D341Med (cell line): ENCODE measurements at regions not wholly inside any gene's neighbourhood (a gene's known extent, or its start where the extent isn't known, plus 50 kb on each side); places are given as distances from the start of the nearest gene placed in this dataset.
A peak's percentile ranks its signal among the peaks of the same experiment; 100 is the strongest.

Source experiments
- DNase-seq: peaks from one replicate; pipeline ENCODE4 v3.0.0; 2012; ENCODE audit warnings: low spot score

DNA sequence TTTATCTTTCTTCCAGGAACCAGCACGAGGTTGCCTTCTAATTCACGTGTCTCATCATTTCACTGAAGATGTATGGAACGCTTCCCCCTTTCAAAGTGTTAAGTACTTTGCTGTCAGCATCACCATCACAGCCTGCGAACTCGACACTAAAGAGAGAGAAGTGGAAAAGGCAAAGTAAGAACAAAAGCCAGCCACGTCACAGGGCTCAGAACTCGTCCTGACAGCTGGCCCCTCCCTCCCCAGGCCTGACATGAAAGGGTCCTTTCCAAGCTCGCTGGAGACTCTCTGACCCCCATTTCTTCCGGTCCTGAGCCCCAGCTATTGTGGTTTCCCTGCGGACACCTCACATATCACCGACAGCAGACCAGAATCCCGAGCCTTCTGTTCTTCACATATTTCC, 177.8 kb upstream of the NTM start:
- DNase-seq: no peak

DNA sequence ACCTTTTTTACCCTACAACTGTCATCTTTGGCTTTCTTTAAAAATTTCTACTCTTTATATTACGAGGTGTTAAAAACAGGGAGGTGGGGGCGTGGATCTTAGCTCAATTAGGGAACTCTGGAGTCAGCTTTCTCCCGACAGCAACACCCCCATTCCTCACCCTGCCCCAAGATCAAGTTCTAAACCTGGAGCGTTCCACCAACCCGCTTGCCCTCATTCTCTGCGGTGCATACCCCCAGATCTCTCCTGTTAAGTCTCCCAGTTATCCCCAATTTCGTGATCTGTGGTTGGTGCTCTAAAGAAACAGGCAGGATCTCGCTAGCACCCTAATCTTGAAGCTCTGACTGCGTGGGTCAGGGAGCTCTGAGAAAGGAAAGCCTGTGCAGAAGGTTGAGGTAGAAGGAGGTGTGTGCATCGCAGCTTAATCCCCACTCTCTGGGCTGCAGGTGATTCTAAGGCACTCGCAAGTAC, 177.3 kb upstream of the NTM start:
- DNase-seq: no peak

DNA sequence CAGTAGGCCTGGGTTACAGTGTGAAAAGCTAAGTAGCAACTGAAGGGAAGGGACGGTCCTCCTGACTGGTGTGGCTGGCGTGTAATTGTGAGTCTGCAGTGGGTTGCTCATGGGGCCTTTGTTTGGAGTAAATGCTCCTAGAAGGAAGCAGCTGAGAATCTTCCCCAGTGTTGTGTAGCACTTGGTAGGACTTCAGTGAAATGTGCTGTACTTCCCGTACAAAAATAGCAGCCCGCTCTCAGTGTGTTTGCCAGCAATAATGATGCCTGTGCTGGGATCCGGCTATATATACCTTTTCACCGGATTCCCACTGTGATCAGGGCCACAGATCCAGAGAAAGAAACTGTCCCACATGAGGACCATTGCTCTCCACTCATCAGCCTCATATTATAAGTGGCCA, 175.7 kb upstream of the NTM start:
- no peak for DNase-seq

DNA sequence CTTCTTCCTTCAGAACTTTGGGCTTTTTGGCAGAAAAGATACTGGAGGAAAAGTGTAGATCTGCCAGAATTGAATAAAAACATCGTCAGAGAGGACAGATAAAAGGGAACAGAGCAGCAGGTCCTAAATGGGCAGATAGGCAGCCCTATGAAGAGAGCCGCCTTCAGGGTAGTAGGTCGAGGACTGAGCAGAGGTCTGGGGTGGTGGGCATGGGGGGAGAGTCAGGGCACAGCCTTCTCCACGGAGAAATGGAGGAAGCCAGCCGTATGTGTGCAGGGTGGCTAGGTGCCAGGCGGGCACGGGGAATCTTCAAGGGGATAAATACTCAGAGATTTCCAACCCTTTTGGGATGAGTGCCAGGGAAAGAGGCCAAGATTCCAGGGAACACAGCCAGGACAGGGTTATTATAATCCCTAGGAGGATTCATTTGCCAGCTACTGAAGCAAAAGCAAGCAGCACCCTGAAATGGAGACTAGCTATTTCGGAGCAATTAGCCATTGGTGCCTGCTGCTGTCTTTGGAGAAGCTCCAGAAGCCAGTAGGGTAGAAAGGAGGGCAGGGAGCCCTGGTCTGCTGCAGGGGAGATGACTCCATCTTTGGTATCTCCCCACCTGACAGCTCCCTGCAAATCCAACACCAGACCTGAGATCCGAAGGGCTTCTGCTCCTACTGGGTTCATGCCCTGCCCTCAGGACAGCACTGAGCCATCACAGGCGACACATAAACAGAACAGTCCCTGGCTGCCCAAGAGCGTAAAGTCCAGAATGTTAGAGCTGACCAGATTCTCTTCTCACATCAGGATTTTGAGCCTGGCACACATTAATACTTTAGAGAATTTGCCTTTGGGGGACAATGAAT, 174.5 kb upstream of the NTM start:
- DNase-seq: peak; percentile 84

GRCh38 chr11:131198161-131199014, 172.0 kb upstream of the NTM start:
- DNase-seq: no peak

GRCh38 chr11:131199015-131199280, 171.5 kb upstream of the NTM start:
- no peak for DNase-seq

DNA sequence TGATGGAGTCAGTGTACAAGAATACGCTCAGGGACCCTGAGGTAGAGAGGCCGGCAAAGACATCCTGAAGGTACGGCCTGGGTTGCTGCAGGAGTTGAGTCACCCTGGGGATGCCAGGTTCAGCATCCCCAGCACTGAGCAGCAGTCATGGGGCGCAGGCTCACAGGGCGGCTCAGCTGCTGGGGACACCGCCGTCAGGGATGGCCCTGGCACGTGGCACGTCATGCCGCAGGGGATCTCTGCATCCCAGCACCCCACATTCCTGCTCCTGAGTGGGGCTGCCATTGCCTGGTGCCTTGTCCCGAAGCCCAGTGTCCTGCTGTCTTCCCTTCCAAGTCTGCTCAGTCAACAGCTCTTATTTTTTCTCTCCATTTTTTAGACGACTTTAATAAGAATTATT, 168.7 kb upstream of the NTM start:
- DNase-seq: no peak

DNA sequence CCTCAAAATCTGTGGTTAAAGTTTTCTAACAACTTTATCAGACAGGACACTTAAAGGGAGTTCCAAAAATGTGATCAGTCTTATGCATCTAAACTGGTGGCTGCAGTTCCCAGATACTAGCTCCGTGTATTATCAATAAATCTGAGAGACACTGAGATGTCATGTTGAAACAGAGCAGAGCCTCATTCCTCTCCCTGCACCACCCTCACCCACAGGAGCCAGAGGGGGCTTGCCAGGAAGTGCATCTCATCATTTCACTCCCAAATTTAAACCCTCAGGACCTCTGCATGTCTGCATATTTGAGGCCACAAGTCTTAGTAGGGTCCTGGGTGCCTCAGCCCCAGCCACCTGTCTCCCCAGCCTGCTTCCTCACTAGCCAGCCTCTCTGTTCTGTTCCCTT, 167.4 kb upstream of the NTM start:
- no peak for DNase-seq

GRCh38 chr11:131204282-131204681, 166.1 kb upstream of the NTM start:
- DNase-seq: no peak

DNA sequence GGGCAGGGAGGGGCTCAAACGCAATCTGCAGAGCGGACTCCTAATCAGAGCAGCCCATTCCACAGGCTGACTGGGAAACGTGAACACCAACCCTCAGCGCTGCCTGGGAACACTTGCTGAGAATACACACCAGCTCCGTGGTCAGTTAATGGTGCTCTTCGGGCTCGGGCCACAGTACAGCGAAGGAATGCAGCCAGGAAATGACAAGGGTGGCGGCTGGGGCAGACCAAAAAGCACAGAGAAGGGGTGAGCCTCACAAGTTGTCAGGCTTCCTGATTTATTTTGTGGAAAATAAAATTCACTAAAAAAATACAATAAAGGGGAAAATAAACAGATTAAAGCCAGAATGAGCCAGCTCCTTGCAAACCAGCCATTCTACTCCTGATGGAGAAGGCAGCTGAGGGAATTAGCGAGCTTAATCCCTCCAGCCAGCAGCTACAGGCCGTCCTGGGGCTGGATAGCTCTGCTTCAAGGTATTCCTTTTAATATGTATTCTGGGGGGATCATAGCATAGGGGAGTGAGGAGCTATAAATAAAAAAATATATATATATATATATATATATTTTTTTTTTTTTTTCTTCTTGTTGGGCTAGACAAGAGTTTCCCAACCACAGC, 165.5 kb upstream of the NTM start:
- DNase-seq: peak; percentile 54

GRCh38 chr11:131206671-131207070, 163.7 kb upstream of the NTM start:
- DNase-seq: no peak

- DNase-seq: no peak
Measured at GRCh38 chr11:131207901-131208300, 162.5 kb upstream of the NTM start.

DNA sequence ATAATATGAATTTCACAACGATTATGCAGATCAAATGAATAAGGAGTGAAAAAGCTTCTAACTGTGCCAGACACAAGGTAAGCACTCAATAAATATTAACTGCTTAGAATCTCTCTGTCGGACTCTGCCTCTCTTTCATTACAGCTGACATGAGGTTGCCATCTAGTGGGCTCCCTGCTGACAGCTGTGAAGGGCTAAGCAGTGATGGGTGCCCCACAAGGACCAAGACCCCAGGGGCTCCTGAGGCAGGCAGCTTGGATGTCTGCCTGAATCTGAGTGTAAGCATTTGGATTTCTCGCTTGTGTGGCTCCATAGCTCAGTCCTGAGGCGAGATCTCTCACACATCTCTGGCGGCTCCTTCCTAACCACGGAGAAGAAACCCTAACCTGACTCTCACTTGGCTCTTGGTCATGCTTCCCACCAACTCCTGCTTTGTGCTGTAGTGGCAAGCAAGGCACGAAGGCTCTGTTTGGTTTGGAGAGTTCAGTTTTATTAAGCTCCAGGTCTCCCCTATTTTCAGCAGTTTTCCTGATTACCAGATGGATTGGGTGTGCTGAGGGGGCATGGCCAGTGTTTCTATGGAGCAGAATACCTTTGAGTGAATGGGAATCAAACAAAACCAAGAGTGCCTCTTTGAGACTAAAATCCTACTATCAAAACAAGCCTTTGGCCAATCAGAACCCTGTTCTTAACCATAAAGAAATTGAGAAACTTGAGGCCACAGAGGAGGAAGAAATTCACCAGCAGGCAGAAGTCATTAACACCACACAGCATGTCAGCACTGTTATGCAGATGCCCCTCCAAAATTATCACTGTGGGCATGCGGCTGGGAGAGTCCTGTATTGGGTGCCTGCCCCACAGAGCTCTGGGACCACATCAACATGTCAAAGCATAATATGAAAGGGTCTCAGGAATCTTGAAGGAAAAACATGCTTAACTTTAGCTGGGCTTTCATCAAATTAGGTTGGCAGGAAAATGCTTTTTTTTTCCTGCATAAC, 152.8 kb upstream of the NTM start:
- DNase-seq: peak; percentile 58

- no peak for DNase-seq
Measured at GRCh38 chr11:131218542-131218941, 151.9 kb upstream of the NTM start.

- no peak for DNase-seq
Measured at GRCh38 chr11:131219646-131220045, 150.8 kb upstream of the NTM start.

DNA sequence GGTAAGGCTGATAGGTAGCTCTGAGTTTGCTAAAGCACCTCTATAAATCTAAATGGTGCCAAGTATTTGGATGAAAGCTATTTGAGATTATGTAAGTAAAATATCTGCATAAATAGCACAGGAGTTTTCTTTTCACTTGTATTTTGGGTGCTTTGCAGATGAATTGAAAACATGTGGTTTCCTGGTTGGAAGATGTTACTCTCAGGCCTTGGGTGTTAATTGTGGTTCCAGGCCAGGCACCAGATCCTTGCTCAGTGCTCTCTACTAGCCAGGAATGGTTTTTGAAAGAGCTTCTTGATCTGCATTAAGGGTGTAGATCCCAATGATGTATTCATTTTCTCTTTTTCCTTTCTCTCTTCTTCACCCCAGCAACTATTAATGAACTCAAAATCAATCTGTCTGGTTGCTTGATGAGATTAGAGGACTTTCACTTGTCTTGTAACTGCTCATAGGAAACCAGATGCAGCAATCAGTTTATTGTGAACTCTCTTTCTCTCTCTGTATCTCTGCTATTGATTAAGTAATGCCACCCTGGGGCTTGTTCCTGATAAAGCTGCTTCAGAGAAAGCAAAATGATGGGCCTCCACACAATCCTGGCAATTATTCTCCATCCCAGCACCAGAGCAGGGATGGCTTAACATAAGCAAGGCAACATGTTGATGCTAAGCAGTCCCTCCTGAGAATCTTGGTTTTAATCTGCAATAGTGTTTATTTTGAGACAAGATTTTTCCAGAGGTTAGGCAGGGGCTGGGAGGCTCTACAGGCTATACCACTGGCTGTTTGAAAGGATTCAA, 147.0 kb upstream of the NTM start:
- no peak for DNase-seq

- DNase-seq: no peak
Measured at GRCh38 chr11:131228378-131228777, 142.0 kb upstream of the NTM start.

DNA sequence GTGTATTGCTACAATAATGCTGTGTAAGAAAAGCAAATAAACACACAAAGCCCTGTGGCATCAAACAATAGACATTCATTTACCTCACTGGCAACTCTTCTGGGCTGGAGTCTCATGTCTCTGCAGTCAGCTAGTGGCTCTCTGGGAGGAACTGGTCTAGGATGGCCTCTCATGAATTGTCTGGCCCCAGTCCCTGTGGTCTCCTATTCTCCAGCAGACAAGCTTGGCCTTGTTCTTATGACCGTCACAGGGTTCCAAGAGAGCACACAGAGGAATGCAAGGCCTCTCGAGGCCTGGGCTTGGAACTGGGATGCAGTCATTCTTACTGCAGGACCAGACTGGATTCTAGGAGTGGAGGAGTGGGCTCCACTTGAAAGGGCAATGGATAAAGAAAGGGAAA, 141.2 kb upstream of the NTM start:
- no peak for DNase-seq

DNA sequence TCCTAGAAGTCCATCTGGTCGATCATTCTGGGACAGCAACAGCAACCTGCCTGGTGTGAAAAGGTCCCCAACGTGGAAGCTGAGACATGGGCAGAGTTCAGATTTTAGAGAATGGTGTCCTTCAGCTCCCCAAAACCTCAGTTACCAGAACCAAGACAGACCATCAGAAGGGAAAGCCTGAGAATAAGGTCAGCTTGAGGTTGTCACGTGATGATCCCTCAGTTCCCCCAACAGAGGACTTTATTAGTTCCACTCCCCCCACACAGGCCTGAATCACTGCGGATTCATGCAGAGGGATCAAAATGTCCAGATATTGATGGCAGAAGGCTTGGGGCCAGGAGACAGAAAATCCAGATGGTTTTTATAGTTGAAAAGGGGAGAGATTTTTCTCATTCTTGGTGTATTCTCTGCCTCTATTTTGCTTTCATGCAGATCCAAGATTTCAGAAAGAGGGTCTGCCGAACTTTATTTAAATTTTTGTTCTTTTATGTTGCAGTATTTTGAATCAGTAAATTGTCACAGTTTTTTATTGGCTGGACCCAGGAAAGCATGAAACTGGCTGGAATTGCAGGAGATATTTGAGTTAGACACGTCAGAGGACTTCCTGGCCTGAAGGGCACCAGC, 139.0 kb upstream of the NTM start:
- DNase-seq: no peak

DNA sequence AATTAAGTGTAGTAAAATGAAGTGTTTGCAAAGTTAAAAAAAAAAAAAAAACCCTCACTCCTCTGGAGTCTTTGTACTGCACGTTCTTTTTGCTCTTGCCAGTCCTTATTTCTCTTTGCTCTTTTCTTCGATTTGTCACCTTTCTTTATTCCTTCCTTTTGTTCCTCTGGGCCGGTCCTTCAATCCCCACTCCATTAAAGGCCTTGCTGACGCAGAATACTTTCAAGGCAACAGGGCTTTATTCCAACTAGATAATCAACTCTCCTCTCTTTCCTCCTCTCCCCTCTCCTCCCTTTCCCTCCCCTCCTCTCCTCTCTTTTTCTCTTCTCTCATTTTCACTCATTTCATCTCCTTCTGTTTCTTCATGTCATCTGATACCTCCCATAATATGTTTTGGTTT, 138.2 kb upstream of the NTM start:
- no peak for DNase-seq
